ENCODE measurements at regions not wholly inside any gene's neighbourhood (a gene's known extent, or its start where the extent isn't known, plus 50 kb on each side); places are given as distances from the start of the nearest gene placed in this dataset.
A peak's percentile ranks its signal among the peaks of the same experiment; 100 is the strongest.

DNA sequence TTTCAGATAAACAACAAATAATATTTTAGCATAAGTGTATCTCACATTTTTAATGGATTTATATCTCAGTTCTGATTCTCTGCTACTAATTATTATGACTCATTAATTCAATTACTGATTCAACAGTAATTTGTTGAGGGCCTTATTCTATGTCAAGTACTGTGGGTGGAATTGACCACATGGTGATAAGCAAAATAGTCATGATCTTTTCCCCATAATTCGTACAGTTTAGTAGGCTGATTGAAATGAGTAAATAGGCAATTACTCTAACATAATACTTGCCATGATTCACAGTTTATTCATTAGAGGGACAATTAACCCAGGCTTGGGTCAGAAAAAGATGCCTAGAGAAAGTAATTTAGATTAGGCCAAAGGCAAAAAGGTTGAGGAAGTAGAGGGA lies 60.9 kb upstream of the SLC4A7 start:
- peaks cover 12% of the 10 kb centered on the region for H3K36me3 Mint-ChIP-seq (ENCODE audit: low read depth)
- H3K9me3 Mint-ChIP-seq: no peaks in the 10 kb centered on the region
- no peaks in the 10 kb centered on the region for H3K27me3 Mint-ChIP-seq (ENCODE audit: insufficient read depth)
- peak overlapping the region; percentile 2; the same call in 1 of the 2 replicates for H3K4me3 Mint-ChIP-seq
- H3K4me1 Mint-ChIP-seq (ENCODE audit: low read depth): peaks cover 66% of the 10 kb centered on the region
- TF ChIP-seq CTCF (IDR thresholded peaks at IDR 0.05): no peak
- peak overlapping the region; percentile 81 for H3K27ac Mint-ChIP-seq
- no peak for DNase-seq

DNA sequence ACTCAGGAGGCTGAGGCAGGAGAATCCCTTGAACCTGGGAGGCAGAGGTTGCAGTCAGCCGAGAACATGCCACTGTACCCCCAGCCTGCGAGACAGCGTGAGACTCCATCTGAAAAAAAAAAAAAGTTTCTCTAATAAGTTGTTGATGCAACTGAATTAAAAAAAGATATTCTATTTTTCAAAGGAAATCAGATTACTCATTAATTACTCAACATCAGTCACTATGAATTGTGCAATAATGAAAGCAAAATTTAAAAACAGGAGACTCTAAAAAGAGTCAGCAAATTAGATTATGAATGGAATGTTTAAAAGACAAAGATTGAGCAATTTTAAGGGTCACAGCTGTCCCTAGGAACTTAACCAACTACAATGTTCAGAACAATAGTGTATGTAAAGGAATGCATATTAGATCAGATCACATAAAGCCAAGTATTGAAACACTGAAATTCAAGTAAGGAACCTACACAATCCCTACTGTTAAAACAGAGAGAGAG lies 60.2 kb upstream of the SLC4A7 start:
- peak; percentile 53 for DNase-seq
- Mint-ChIP-seq H3K4me3 (peak overlapping the region; percentile 47), H3K4me1 (ENCODE audit: low read depth) (peaks cover 65% of the 10 kb centered on the region), H3K27ac (peak overlapping the region; percentile 81), H3K36me3 (ENCODE audit: low read depth) (peaks cover 6% of the 10 kb centered on the region), H3K9me3 (no peaks in the 10 kb centered on the region), H3K27me3 (ENCODE audit: insufficient read depth) (no peaks in the 10 kb centered on the region)
- TF ChIP-seq CTCF (IDR thresholded peaks at IDR 0.05): no peak

DNA sequence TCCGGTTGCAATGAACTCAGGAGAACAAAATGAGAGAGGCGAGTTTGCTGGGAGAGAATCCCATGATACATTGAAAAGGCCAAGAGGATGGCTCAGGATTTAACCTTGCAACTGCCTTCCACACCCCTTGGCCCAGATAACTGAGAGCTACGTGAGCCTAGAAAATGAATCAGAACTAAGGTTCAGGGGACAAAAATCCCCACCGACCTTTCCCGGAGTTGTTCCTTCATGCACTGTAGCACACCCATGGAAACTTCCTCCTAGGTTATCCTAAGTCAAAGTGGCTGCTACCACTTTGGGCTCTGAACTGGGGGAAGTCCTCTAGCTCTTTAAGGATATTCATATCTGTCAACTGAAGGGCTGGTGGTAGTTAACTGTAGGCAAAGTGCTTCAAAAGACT lies 58.3 kb upstream of the SLC4A7 start:
- H3K27me3 Mint-ChIP-seq (ENCODE audit: insufficient read depth): no peaks in the 10 kb centered on the region
- no peaks in the 10 kb centered on the region for H3K9me3 Mint-ChIP-seq
- DNase-seq: no peak
- peaks cover 5% of the 10 kb centered on the region; the same call in 1 of the 2 replicates for H3K36me3 Mint-ChIP-seq (ENCODE audit: low read depth)
- H3K4me1 Mint-ChIP-seq (ENCODE audit: low read depth): peaks cover 63% of the 10 kb centered on the region
- TF ChIP-seq CTCF (IDR thresholded peaks at IDR 0.05): no peak
- peak overlapping the region; percentile 36 for H3K27ac Mint-ChIP-seq
- no peak overlapping the region for H3K4me3 Mint-ChIP-seq

DNA sequence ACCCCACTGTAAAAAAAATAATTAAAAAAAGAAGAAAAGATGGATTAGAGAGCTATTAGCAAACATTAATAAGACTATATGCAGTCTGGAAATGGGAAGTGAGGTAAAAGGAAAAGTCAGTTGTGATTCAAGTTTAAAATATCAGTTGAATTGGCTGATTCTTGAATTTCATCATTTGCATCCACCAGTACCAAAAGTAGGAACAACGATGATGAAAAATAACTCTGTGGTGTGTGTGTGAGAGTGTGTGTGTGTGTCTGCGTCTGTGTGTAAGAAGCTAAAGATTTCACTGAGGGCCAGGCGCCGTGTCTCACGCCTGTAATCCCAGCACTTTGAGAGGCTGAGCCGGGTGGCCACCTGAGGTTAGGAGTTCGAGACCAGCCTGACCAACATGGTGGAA lies 56.0 kb upstream of the SLC4A7 start:
- Mint-ChIP-seq H3K27ac (peak overlapping the region; percentile 39; the same call in 1 of the 2 replicates), H3K36me3 (ENCODE audit: low read depth) (no peaks in the 10 kb centered on the region; the same call in 1 of the 2 replicates), H3K27me3 (ENCODE audit: insufficient read depth) (no peaks in the 10 kb centered on the region), H3K9me3 (peaks cover under 1% of the 10 kb centered on the region; the same call in 1 of the 2 replicates), H3K4me3 (no peak overlapping the region), H3K4me1 (ENCODE audit: low read depth) (peaks cover 67% of the 10 kb centered on the region)
- TF ChIP-seq CTCF (IDR thresholded peaks at IDR 0.05): no peak
- DNase-seq: no peak

DNA sequence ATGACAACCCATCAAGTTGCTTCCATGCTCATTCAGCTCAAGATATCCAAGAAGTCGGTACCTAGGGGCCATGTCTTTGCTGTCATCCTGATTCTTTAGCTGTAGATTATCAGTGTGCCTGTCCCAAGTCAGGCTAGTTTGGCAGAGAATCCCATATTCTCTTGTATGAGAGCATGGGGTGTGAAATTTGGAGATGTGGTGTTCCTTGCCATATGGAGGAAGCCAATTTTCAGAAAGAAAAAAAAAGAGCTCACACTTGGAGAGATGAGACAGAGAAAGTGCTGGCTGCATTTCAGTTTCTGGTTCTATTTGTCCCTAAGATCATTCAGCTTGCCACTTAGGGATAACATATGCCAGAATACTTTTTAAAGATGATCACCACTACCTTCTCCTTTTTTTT lies 52.3 kb upstream of the SLC4A7 start:
- Mint-ChIP-seq H3K4me1 (ENCODE audit: low read depth) (peaks cover 67% of the 10 kb centered on the region), H3K27me3 (ENCODE audit: insufficient read depth) (0 out of 2 replicates have a peak, but pooled peaks cover 4% of the 10 kb centered on the region), H3K9me3 (peaks cover 5% of the 10 kb centered on the region; the same call in 1 of the 2 replicates), H3K27ac (peak overlapping the region; percentile 94), H3K36me3 (ENCODE audit: low read depth) (peaks cover 5% of the 10 kb centered on the region; the same call in 1 of the 2 replicates), H3K4me3 (no peak overlapping the region)
- no peak for TF ChIP-seq CTCF (IDR thresholded peaks at IDR 0.05)
- no peak for DNase-seq

All from HFFc6 (cell line).